LHCN-M2 (cell line): ENCODE measurements at regions not wholly inside any gene's neighbourhood (a gene's known extent, or its start where the extent isn't known, plus 50 kb on each side); places are given as distances from the start of the nearest gene placed in this dataset.
"Not testable (repeated sequence)": the region's sequence is repeated elsewhere in the genome, so short reads cannot be mapped to it uniquely, and the experiment has no call there.

Experiments
- DNase-seq: peaks from one replicate; pipeline ENCODE4 v3.0.0-alpha.2; 2012; ENCODE audit warnings: low read depth

DNA sequence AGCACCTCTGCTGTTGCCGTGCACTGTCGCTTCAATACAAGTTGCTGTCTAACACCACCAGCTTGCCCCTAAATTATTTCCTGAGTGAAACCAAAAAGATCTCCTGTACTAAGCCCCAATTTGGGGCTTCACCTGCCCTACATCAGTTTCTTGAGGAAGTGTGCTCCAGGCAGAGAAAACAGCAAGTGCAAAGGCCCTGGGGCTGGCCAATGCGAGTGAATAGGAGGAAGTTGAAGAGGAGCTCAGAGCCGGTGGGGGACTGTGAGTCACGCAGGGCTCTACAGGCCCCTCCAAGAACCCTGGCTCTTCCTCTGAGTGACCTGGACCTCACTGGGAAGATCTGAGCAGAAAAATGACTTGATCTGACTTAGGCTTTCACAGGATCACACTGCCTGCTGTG, 117.2 kb downstream of the IPO8 start:
- DNase-seq, result no peak

DNA sequence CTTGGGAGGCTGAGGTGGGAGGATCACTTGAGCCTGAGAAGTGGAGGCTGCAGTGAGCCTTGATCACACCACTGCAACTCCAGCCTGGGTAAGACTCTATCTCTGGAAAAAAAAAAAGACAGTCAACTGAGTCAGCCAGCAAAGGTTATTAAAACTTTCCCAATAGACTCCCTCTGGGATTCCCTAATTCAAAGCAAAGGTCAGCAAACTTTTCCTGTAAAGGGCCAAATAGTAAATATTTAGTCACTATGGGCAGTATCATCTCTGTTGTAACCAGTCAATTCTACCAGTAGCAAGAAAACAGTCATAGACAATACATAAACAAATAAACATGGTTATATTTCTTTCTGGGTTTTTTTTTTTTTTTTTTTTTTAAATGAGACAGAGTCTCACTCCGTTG, 122.5 kb downstream of the IPO8 start:
- DNase-seq, result no peak

DNA sequence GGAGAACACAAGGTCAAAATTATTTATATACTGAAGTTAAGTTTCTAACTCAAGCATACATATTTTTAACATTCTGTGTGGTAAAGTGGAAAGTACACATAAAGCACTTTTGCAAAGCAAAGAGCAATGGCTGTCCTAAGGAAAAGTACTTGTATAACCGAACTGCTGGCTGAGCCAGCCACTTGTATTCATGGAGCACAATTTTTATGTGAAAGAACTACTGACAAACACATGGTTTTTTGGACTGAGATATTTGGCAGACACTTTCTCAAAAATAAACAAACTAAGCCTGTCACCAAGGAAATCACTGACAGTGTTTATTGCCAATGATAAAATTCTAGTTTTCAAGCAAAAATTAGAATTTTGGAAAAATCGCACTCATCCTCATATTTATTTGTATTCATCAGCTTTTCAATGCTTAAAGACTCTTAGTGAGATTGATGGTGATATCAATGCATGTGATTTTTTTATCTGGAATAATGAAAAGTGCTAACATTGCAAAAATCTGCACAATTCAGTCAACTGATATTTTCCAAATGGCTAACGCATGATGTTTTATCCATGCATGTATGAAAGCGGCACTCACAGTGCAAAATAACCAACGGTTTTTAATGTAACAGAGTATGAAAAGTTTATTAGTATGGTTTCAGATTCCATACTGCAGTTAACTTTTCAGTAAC, 125.3 kb downstream of the IPO8 start:
- DNase-seq, result no peak

DNA sequence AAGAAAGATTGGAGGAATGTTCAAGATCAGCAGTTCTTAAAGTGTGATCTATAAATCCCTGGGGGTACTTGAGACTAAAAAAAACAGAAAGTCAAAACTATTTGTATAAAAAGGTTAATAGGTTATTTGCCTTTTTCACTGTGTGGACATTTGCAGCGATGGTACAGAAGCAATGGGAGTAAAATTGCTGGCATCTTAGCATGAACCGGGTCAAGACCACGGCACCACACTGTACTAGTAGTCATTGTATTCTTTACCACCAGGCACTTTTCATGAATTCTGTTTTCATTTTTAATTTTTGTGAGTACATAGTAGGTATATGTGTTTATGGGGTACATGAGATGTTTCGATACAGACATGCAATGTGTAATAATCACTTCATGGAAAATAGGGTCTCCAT, 126.2 kb downstream of the IPO8 start:
- DNase-seq, result no peak

DNA sequence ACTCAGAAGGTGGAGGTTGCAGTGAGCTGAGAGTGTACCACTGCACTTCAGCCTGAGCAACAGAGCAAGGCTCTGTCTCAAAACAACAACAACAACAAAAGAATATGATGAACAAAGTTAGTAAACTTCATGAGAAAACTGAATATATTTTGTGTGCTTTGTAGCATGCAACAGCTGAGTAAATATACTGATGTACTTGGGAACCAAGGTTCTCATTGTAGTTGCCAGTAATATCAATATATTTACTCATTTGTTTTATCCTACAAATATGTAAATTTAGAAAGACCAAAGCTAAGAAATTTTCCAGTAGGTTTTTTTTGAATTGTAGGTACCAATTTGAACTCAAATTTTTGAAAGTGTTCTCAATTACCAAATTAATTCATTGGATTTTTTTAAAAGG, 127.2 kb downstream of the IPO8 start:
- DNase-seq, result no peak

DNA sequence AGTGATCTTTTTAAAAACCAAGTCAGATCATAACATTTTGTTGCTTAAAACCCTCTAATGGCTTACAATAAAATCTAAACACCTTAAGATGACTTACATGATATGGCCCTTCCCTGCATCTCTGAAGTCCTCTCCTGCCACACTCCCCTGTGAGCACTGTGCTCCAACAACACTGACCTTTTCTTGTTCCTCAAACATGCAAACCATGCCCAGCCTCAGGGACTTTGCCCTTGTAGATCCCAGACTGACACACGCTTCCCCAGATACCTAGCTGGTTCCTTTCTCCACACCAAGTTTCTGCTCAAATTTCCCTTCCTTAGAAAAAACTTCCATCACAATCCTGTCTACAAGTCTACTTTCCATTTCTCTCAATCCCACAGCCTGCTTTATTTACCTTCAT, 128.6 kb downstream of the IPO8 start:
- no peak for DNase-seq

DNA sequence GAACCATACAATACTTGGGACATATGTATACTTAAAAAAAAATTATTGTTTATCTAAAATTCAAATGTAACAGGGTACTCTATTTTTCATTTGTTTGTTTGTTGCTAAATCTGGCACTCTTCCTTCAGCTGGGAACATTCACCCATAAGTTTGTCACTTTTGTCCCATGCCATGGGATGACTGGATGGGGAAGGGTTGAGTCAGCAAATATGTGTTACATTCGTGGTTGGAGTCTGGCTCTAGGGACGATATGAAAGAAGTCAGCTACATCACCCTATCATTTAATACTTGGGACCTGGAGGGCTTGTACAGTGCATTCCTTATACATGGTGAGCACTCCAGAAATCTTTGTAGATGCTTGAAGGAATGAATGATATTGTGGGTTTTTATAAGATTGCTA, 131.3 kb downstream of the IPO8 start:
- DNase-seq, result no peak

DNA sequence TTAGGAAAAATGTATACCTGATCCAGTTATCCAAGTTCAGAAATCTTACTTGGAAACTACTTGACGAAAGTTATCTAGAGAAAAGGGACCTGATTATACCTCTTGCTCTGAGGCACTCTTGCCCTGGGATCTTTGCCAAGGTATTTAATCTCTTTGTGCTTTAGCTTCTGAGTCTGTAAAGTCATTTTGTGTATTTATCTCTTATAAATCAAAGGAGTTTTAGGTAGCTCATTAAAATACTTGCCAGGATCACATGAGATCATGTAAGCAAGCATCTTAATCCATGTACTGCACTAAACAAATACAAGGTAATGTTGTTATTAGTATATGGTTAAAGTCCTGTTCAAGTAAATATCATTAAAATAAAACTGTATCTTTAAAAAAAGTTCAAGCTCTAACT, 147.5 kb downstream of the IPO8 start:
- no peak for DNase-seq

DNA sequence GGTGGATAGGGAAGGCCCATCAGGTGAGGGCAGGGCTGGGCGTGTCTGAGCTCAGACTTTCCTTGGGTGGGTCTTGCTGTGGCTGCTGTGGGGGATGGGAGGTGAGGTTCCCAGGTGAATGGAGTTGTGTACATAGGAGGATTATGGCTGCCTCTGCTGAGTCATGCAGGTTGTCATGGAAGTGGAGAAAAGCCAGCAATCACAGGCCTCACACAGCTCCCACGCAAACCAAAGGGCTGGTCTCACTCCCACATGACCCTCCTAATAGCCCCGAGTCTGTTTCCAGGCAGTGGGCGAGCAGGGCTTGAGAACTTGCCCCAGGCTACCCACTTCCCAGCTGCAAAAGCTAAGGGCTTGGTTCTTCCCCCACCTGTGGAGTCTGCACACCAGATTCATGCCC, 149.5 kb downstream of the IPO8 start:
- DNase-seq, result no peak

DNA sequence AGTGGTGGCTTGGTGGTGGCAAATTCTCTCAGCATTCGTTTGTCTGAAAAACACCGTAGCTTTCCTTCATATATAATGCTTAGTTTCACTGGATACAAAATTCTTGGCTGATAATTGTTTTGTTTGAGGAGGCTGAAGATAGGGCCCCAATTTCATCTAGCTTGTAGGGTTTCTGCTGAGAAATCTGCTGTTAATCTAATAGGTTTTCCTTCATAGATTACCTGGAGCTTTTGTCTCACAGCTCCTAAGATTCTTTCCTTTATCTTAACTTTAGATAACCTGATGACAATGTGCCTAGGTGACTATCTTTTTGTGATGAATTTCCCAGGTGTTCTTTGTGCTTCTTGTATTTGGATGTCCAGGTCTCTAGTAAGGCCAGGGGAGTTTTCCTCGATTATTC, 151.0 kb downstream of the IPO8 start:
- not testable (repeated sequence) for DNase-seq

DNA sequence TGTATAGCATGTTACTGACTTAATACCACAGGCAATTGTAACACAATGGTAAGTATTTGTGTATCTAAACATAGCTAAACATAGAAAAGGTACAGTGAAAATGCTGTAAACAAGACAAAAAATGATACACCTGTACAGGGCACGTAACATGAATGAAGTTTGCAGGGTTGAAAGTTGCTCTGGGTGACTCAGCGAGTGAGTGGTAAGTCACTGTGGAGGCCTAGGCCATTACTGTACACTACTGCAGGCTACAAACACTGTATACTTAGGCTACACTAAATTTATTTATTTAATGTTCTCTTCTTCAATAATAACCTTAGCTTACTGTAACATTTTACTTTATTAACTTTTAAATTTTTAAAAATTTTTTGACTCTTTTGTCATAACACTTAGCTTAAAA, 158.4 kb downstream of the IPO8 start:
- no peak for DNase-seq

DNA sequence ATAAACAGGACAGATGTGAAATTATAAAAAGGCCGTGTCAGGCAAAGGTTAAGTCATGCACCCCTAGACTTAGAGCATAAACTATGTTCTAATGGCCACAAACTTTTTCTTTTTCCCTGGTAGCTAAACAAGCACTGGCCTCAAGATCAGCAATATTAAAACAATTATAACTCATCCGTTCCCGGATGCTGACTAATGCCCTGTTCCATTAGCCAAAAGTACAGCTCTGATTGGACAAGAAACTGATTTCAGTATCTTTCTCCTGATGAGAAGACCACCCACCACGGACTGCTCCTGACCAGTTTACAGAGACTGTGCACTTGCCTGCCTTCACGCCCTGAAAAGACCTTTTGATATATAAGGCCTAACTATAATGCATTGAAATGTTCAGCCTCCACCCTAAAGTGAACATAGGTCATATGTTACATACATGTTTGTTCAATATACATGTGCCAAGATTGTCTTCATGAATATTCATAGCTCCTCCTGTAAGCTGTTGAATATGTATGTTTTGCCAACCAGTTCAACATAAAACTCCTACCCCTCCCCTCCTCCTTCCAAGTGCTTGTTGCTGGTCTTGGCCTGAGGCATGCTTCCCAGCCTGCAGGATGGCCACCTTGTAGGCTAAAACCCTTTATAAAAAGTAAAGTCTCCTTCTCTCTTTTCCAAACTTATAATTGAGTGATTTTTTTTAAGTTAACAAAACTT, 162.0 kb downstream of the IPO8 start:
- peak; percentile 23 for DNase-seq

DNA sequence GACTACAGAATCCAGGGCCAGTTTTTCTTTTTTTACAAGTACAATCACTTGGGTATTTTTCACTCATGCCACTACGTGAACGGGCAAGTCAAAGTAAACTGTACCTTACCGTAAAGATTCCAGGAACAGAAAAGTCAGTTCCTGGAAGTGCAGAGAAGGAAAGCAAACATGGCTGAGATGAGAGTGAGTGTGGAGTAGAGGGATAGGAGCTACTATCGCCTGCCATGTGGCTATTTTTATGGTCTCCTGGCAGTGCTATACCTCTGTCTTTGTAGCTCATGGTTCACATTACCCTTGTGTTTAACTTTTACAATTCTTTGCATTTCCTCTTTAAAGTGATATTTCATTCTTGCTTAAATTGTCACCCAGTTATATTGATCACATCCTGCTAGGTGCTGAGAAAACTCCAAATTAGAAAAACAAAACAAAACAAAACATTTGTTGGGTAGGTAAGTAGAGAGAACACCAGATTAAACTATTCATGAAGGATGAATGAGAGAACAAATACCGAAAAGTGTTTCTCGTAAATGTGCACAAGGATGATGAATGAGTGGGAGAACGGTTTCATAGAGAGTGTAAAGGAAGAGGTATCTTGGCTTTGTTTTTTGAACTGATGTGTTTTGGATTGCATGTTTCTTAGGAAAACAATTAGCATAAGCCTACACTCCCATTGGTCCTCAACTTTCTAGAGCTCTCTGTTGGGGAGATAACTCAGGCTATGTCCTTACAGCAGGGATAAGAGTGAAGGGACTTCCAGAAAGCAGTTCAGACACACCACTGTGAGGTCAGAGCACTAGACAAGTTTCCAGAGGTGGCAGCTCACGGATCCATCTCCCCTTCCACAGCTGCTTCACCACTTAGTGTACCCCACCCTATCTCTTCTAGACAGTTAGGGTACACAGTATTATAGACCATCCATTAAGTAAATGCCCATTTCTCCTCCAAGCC, 163.7 kb downstream of the IPO8 start:
- no peak for DNase-seq

DNA sequence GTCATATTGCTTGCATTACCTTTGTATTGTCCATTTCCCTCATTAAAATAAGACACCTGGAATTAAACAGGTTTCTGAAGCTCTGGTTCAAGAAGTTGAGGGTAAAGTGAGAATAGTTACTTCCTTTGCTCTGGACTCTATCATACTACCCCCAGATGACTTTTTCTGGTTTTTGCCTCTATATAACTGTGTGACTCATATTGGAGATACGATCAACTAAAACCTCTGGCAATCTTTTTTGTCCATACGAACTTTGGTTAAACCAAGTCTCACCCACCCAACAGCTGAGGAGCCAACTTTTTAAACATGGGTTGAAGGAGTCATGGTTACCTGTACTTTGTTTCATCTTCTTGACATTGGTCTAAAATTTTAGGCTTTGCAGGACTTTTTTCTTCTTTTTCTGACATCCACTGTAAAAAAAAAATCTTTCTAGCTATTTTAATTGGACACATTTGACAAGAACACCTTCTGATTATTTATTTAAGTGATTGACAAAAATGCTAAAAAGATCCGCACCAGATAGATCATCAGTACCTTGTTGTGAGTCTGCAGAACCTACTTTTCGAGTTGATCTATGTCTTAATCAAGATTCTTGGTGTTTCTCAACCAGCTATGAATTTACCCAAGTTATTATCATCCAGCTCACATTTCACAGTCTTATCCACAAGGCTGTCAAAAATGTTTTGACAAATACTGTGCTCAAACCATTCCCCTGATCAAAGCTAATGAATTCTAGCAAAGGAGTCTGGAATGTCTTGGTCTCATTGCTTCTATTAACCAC, 166.0 kb downstream of the IPO8 start:
- DNase-seq, result no peak

DNA sequence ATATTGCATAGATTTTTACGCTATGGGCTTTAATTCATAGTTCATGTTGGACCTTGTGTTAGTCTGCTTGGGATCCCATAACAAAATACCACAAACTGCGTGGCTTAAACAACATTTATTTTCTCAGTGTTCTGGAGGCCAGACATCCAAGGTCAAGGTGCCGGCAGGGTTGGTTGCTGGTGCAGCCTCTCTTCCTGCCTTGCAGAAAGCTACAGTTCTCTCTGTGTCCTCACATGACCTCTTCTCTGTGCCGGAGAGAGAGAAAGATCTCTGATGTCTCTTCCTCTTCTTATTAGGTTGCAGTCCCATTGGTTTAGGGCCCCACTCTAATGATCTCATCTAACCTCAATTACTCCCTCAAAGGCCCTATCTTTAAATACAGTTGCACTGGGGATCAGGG, 170.5 kb downstream of the IPO8 start:
- DNase-seq, result no peak

DNA sequence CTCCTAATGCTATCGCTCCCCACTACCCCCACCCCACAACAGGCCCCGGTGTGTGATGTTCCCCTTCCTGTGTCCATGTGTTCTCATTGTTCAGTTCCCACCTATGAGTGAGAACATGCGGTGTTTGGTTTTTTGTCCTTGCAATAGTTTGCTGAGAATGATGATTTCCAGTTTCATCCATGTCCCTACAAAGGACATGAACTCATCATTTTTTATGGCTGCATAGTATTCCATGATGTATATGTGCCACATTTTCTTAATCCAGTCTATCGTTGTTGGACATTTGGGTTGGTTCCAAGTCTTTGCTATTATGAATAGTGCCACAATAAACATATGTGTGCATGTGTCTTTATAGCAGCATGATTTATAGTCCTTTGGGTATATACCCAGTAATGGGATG, 175.4 kb downstream of the IPO8 start:
- not testable (repeated sequence) for DNase-seq

DNA sequence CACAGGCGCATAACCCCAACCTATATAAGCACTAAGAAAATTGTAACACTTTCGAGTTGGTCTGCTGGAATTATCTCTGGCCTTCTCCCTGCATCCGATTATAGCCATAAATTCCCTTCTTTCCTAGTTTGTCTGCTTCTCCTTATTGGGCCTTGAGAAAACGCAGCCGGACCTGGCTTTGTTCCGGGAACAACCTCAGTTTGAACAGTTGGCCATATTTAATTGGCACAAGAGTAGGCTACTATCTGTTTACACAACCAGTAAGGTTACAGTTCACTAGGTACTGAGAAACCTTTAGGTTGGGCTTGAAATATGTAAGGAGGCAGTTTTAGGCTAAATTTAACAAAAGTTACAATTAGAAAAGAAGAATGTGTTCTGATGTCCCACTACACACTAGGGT, 176.1 kb downstream of the IPO8 start:
- DNase-seq, result no peak

DNA sequence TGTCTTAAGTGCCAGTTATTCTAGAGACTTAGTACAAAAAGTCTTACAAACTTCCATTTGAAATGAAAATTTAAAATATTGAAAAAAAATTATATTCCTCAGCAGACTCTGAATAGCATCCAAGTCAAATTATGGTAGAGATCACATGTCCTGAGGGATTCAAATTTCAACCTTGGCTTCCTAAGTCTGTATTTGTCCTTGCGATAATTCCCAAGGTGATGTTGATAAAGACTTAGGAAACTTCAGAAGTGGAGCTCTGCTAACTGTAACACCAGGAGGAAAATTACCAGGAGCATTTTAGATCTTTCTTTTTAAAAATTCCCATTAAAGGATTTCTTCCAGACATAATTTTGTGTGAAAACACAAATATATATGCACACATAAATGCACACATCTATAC, 178.3 kb downstream of the IPO8 start:
- no peak for DNase-seq

DNA sequence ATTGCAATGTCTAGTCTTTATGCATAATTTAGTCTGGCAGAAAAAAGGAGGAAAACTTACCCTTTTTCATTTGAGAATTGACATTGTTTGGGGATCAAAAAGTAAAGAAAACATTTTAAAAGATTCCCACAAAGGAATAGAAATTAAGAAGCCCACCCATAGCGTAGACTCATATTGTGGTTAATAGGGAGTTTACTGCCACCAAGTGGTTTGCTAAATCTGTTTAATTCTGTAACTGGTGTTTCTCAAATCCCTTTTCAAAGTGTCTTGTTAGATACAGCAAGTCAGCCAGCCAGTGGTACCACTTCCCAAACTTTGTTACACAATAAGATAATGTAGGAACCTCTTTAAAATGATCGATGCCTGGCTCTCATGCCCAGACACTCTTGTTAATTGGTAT, 180.3 kb downstream of the IPO8 start:
- peak; percentile 27 for DNase-seq

DNA sequence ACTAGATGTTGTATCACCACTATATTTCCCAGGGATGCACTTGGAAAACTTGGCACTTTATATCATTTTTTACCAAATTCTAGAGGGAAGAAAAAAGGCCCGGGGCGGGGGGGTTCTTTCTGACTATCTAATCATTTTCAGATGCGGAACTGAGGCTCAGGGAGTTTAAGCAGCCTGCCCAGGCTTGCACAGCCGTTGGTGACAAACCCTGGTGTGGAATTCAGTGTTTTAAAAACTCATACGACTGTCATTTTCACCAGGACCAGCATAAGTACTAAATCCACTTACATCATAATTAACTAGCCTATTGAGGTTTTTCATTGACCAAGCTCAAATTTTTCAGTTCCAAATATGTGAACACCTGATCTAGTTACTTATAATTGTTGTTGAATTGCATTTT, 181.0 kb downstream of the IPO8 start:
- no peak for DNase-seq

DNA sequence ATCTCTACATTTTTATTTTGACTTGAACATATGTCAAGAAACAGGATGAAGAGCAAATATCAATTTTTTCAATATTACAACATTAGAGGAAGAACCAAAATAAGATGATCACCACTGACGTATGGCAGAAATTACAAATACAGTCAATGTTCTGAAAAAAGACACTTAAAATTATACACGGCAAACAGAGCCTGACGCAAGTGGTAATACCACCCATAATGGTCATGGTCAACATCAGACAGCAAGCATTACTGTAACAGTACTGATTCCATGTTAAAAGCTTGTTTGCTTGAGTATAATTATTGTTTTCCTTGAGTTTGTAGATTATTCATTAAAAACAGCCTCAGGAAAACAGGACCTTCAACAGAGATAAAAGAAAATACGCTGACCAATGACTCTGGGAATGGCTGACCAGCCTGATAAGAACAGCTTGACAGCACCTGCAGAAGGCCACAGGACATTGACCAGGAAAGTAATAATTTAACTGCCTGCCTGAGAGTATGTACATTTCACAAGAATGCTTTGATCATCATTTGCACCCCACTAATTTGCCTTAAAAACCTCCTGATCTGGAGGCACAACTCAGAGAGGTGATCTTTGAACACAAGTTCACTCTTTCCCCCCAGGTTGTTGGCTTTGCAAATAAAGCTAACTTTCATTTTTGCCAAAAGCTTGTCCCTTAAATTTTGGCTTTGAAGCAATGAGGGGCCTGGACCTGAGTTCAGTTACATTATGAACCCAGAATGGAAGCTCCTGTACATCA, 187.3 kb downstream of the IPO8 start:
- no peak for DNase-seq
